ENCODE measurements at regions not wholly inside any gene's neighbourhood (a gene's known extent, or its start where the extent isn't known, plus 50 kb on each side); places are given as distances from the start of the nearest gene placed in this dataset.

DNA sequence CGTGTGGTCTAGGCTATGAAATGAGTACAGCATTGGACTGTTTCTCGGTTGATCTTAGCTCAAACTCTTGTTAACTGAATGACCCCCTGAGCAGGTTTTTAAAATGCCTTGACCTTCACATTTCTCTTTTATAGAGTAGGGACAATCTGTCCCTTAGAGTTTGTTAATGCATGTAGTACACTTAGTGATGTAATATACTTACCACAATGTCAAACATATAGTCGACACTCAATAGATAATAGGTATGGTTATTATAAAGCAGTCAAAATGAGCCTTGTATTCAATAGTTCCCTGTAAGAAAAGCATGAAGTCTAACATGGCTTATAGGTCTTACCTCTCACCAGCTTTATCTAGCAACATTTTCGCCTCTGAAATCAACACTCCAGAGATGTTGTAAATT, 161.0 kb upstream of the RUNX1 start:
- TF ChIP-seq, protein P1, sequence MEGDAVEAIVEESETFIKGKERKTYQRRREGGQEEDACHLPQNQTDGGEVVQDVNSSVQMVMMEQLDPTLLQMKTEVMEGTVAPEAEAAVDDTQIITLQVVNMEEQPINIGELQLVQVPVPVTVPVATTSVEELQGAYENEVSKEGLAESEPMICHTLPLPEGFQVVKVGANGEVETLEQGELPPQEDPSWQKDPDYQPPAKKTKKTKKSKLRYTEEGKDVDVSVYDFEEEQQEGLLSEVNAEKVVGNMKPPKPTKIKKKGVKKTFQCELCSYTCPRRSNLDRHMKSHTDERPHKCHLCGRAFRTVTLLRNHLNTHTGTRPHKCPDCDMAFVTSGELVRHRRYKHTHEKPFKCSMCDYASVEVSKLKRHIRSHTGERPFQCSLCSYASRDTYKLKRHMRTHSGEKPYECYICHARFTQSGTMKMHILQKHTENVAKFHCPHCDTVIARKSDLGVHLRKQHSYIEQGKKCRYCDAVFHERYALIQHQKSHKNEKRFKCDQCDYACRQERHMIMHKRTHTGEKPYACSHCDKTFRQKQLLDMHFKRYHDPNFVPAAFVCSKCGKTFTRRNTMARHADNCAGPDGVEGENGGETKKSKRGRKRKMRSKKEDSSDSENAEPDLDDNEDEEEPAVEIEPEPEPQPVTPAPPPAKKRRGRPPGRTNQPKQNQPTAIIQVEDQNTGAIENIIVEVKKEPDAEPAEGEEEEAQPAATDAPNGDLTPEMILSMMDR (IDR thresholded peaks at IDR 0.05; ENCODE audit: low read depth, low read length), result no peak
- TF ChIP-seq, protein P2, sequence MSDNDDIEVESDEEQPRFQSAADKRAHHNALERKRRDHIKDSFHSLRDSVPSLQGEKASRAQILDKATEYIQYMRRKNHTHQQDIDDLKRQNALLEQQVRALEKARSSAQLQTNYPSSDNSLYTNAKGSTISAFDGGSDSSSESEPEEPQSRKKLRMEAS (IDR thresholded peaks at IDR 0.05; ENCODE audit: low read depth, low read length), result no peak
